HepG2 (cell line): ENCODE measurements at regions not wholly inside any gene's neighbourhood (a gene's known extent, or its start where the extent isn't known, plus 50 kb on each side); places are given as distances from the start of the nearest gene placed in this dataset.
A peak's percentile ranks its signal among the peaks of the same experiment; 100 is the strongest.

Experiments
- ATAC-seq: fragments of 200-7000 bp; cut with Tn5 transposase; 3 replicates; pipeline ENCODE4 v1.9.1; 2020; ENCODE audit warnings: mild to moderate bottlenecking, moderate library complexity
- BruUV-seq: library from RNA; stranded (reverse); fragments of 400-500 nt; replicated peaks from 2 replicates; lab custom pipeline; 2021; lab: Mats Ljungman, UMichigan
- CTCF ChIA-PET: fragments of 300-600 bp; formaldehyde crosslinking; extraction: SDS; loops from one replicate; lab custom pipeline; 2021; ENCODE audit warnings: low total read pairs, inconsistent platforms, low intra/inter-chr PET ratio; lab: Yijun Ruan, JAX
- POLR2A ChIA-PET: fragments of 350-600 bp; sonication (Branson Sonifier 250); formaldehyde crosslinking; loops from one replicate; lab custom pipeline; 2020; ENCODE audit warnings: antibody characterized with exemption, inconsistent platforms; lab: Yijun Ruan, JAX
- DNase-seq: peaks from one replicate; pipeline ENCODE4 v3.0.0-alpha.2; 2015; ENCODE audit warnings: low spot score
- FAIRE-seq: peaks from 3 replicates; lab custom pipeline; 2011; peaks lifted over from hg19 to GRCh38; lab: Jason Lieb, UNC
- H2AFZ ChIP-seq: one replicate; pipeline ENCODE4 v1.6.1; 2011; ENCODE audit warnings: low read length, inconsistent platforms
- H3K27ac ChIP-seq: fragments of 300-600 bp; 3 replicates; pipeline ENCODE4 v1.8.0; 2011; ENCODE audit warnings: mixed run types, mild to moderate bottlenecking, mixed read lengths, low read length, inconsistent platforms; ENCODE audit not compliant: insufficient read depth; ENCODE audit errors: extremely low read length
- H3K27me3 ChIP-seq, 2 experiments: fragments of 200-600 bp in 1 of 2; 2 replicates in 1 of 2; 3 replicates in 1 of 2; pipeline versions ENCODE4 v1.6.0 to v1.8.0; 2011; ENCODE audit warnings: low read length in 2 of 2, mild to moderate bottlenecking in 2 of 2, moderate library complexity in 2 of 2, inconsistent platforms in 1 of 2; ENCODE audit not compliant: insufficient read depth in 2 of 2, control insufficient read depth in 1 of 2
- H3K36me3 ChIP-seq, 2 experiments: fragments of 200-600 bp in 1 of 2; replicated peaks in 1 of 2; 2 replicates in 1 of 2; 3 replicates in 1 of 2; pipeline versions ENCODE4 v1.5.1 to v1.8.0; 2011; ENCODE audit warnings: low read length in 2 of 2, inconsistent platforms in 1 of 2; ENCODE audit not compliant: insufficient read depth in 2 of 2, control insufficient read depth in 1 of 2
- H3K4me1 ChIP-seq: 2 replicates; pipeline ENCODE4 v1.5.1; 2012; ENCODE audit warnings: low read length, inconsistent platforms; ENCODE audit not compliant: insufficient read depth
- H3K4me2 ChIP-seq: 2 replicates; pipeline ENCODE4 v1.6.0; 2011; ENCODE audit warnings: low read depth, low read length, inconsistent platforms
- H3K4me3 ChIP-seq, 3 experiments: fragments of 200-600 bp in 1 of 3; sonication (generic), shearing (Covaris generic) in 1 of 3; replicated peaks in 1 of 3; 2 replicates each; pipeline ENCODE4 v1.5.1; 2011 to 2016; ENCODE audit warnings: low read length in 3 of 3, inconsistent platforms in 2 of 3, low read depth in 2 of 3, mild to moderate bottlenecking in 2 of 3, control low read depth in 1 of 3, mixed read lengths in 1 of 3; ENCODE audit not compliant: insufficient read depth in 1 of 3
- H3K79me2 ChIP-seq: one replicate; pipeline ENCODE4 v1.6.1; 2011; ENCODE audit warnings: low read length, inconsistent platforms; ENCODE audit not compliant: insufficient read depth
- H3K9ac ChIP-seq: 2 replicates; pipeline ENCODE4 v1.6.0; 2011; ENCODE audit warnings: mild to moderate bottlenecking, low read depth, low read length, inconsistent platforms; ENCODE audit not compliant: insufficient read depth
- H3K9me3 ChIP-seq: 2 replicates; pipeline ENCODE4 v1.5.1; 2012; ENCODE audit warnings: mild to moderate bottlenecking, low read length
- H4K20me1 ChIP-seq: 2 replicates; pipeline ENCODE4 v1.6.0; 2011; ENCODE audit warnings: inconsistent platforms, mild to moderate bottlenecking, low read length, moderate library complexity; ENCODE audit not compliant: insufficient read depth
- GATAD1 ChIP-seq: IDR thresholded peaks from 2 replicates; pipeline ENCODE4 v1.6.1; 2016; ENCODE audit warnings: missing genetic modification reagents, missing compliant biosample characterization
- MZF1 ChIP-seq: sonication (generic); formaldehyde crosslinking; IDR thresholded peaks from 2 replicates; pipeline ENCODE4 v1.8.1; 2023; ENCODE audit warnings: mild to moderate bottlenecking, missing genetic modification reagents, borderline replicate concordance
- PHF5A ChIP-seq: IDR thresholded peaks from one replicate; pipeline ENCODE4 v1.6.1; 2018; ENCODE audit warnings: low read depth, missing genetic modification reagents; ENCODE audit not compliant: unreplicated experiment
- SNAI1 ChIP-seq: sonication (generic); formaldehyde crosslinking; IDR thresholded peaks from 2 replicates; pipeline ENCODE4 v1.5.0; 2020; ENCODE audit warnings: mild to moderate bottlenecking, missing genetic modification reagents, borderline replicate concordance
- ZNF350 ChIP-seq: sonication (generic); formaldehyde crosslinking; IDR thresholded peaks from 2 replicates; pipeline ENCODE4 v1.4.0; 2020; ENCODE audit warnings: mild to moderate bottlenecking, low read depth, missing genetic modification reagents, borderline replicate concordance
- in situ Hi-C: cut with HindIII; loops from 2 replicates; pipeline ENCODE4 v1.10.0; 2017; ENCODE audit warnings: low pct_unique_long_range_greater_than_20kb; ENCODE audit not compliant: extremely low pct_ligation_motif_present
- intact Hi-C: fragments of 100-400 bp; cut with micrococcal nuclease; formaldehyde crosslinking; loops from one replicate; pipeline ENCODE4 v1.10.0; 2022; ENCODE audit not compliant: unreplicated experiment
- TF ChIP-seq, protein P1 (sequence below): sonication (generic); formaldehyde crosslinking; IDR thresholded peaks from 2 replicates; pipeline ENCODE4 v1.4.0; 2020; ENCODE audit warnings: mild to moderate bottlenecking, low read depth, missing genetic modification reagents
- TF ChIP-seq, protein P2 (sequence below): sonication (generic); formaldehyde crosslinking; IDR thresholded peaks from 2 replicates; pipeline ENCODE4 v1.5.1; 2020; ENCODE audit warnings: mild to moderate bottlenecking, missing genetic modification reagents, moderate library complexity
- TF ChIP-seq, protein P3 (sequence below): sonication (generic); formaldehyde crosslinking; IDR thresholded peaks from 2 replicates; pipeline ENCODE4 v1.5.0; 2020; ENCODE audit warnings: missing genetic modification reagents
- TF ChIP-seq, protein P4 (sequence below): sonication (generic); formaldehyde crosslinking; IDR thresholded peaks from 2 replicates; pipeline ENCODE4 v1.5.1; 2020; ENCODE audit warnings: missing genetic modification reagents, mild to moderate bottlenecking, borderline replicate concordance
- TF ChIP-seq, protein P5 (sequence below): sonication (generic); formaldehyde crosslinking; IDR thresholded peaks from 2 replicates; pipeline ENCODE4 v1.5.1; 2020; ENCODE audit warnings: missing genetic modification reagents, mild to moderate bottlenecking, borderline replicate concordance

DNA sequence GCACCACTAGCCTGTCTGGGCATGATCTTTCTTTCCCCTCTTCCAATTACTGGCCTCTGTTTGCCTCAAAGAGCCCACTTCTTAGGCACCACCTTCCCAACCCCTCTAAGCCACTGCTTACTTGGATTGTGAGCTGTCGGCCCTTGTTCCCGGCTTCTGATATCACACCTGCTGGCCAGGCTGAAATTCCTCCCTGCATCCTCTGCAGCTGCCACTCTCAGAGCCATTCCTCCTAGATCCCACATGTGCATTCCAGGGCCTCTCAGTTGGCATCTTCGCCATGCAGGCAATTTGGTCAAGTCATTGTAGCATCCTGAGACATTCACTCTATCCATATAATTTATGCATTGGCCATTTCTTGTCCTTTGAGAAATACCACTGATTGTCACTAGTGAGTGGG lies 135.9 kb downstream of the OLIG3 start (continued):
- no peak for TF ChIP-seq PHF5A (CRISPR knock-in tag)

DNA sequence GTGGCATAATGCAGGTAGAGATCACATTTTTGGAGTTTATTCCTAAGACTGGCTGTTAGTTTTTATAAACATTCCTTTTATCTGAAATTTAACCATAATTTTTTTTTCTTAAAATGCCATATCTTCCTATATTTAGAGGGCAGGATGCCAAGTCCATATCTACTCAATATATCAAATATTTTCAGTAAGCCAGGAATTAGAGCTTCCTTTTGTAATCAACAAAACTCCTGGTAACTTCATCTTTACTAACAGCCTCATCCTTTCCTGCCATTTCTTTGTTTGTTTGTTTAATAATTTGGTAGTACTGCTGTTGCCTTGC lies 136.3 kb downstream of the OLIG3 start:
- peaks cover 82% of the 10 kb centered on the region for H3K4me1 ChIP-seq
- H2AFZ ChIP-seq: no peak overlapping the region
- ATAC-seq (no peak), FAIRE-seq (no peak), DNase-seq (no peak)
- intact Hi-C loops: loop anchor here (1.0 to 10.0 kb wide), 5 partner anchors 44 to 727 kb away; no protein-coding TSS in a partner anchor
- no peaks in the 10 kb centered on the region for H4K20me1 ChIP-seq
- peak overlapping the region in 1 of 3 experiments; percentile 54; a peak in 2 of 6 replicates for H3K4me3 ChIP-seq
- H3K9ac ChIP-seq: peak overlapping the region; percentile 78
- no peaks in the 10 kb centered on the region for H3K79me2 ChIP-seq
- BruUV-seq: no TSS peak
- POLR2A ChIA-PET: interaction anchor here (0.8 to 1.9 kb wide), 13 partner anchors 9 to 1185 kb away, joined by 3 to 13 read pairs (median 3); no protein-coding TSS in a partner anchor
- peak overlapping the region; percentile 79 for H3K4me2 ChIP-seq
- H3K9me3 ChIP-seq: no peaks in the 10 kb centered on the region
- no peaks in the 10 kb centered on the region for H3K27me3 ChIP-seq
- H3K27ac ChIP-seq: peak overlapping the region; percentile 99
- CTCF ChIA-PET: no interaction called here
- no peaks in the 10 kb centered on the region for H3K36me3 ChIP-seq
- in situ Hi-C loops: loop anchor here (10.0 kb wide), 1 partner anchor 507 kb away; the partner anchor contains the start of gene TNFAIP3
- TF ChIP-seq, protein P1, sequence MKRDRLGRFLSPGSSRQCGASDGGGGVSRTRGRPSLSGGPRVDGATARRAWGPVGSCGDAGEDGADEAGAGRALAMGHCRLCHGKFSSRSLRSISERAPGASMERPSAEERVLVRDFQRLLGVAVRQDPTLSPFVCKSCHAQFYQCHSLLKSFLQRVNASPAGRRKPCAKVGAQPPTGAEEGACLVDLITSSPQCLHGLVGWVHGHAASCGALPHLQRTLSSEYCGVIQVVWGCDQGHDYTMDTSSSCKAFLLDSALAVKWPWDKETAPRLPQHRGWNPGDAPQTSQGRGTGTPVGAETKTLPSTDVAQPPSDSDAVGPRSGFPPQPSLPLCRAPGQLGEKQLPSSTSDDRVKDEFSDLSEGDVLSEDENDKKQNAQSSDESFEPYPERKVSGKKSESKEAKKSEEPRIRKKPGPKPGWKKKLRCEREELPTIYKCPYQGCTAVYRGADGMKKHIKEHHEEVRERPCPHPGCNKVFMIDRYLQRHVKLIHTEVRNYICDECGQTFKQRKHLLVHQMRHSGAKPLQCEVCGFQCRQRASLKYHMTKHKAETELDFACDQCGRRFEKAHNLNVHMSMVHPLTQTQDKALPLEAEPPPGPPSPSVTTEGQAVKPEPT (CRISPR knock-in tag): no peak
- TF ChIP-seq GATAD1: no peak
- TF ChIP-seq MZF1: no peak
- 0 out of 2 replicates have a peak, but pooled peaks have one; percentile 11 for TF ChIP-seq ZNF350 (CRISPR knock-in tag)
- TF ChIP-seq, protein P2, sequence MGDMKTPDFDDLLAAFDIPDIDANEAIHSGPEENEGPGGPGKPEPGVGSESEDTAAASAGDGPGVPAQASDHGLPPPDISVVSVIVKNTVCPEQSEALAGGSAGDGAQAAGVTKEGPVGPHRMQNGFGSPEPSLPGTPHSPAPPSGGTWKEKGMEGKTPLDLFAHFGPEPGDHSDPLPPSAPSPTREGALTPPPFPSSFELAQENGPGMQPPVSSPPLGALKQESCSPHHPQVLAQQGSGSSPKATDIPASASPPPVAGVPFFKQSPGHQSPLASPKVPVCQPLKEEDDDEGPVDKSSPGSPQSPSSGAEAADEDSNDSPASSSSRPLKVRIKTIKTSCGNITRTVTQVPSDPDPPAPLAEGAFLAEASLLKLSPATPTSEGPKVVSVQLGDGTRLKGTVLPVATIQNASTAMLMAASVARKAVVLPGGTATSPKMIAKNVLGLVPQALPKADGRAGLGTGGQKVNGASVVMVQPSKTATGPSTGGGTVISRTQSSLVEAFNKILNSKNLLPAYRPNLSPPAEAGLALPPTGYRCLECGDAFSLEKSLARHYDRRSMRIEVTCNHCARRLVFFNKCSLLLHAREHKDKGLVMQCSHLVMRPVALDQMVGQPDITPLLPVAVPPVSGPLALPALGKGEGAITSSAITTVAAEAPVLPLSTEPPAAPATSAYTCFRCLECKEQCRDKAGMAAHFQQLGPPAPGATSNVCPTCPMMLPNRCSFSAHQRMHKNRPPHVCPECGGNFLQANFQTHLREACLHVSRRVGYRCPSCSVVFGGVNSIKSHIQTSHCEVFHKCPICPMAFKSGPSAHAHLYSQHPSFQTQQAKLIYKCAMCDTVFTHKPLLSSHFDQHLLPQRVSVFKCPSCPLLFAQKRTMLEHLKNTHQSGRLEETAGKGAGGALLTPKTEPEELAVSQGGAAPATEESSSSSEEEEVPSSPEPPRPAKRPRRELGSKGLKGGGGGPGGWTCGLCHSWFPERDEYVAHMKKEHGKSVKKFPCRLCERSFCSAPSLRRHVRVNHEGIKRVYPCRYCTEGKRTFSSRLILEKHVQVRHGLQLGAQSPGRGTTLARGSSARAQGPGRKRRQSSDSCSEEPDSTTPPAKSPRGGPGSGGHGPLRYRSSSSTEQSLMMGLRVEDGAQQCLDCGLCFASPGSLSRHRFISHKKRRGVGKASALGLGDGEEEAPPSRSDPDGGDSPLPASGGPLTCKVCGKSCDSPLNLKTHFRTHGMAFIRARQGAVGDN (CRISPR knock-in tag): peak; percentile 7
- TF ChIP-seq, protein P3, sequence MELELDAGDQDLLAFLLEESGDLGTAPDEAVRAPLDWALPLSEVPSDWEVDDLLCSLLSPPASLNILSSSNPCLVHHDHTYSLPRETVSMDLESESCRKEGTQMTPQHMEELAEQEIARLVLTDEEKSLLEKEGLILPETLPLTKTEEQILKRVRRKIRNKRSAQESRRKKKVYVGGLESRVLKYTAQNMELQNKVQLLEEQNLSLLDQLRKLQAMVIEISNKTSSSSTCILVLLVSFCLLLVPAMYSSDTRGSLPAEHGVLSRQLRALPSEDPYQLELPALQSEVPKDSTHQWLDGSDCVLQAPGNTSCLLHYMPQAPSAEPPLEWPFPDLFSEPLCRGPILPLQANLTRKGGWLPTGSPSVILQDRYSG (CRISPR knock-in tag): 0 out of 2 replicates have a peak, but pooled peaks have one; percentile 2
- TF ChIP-seq, protein P4, sequence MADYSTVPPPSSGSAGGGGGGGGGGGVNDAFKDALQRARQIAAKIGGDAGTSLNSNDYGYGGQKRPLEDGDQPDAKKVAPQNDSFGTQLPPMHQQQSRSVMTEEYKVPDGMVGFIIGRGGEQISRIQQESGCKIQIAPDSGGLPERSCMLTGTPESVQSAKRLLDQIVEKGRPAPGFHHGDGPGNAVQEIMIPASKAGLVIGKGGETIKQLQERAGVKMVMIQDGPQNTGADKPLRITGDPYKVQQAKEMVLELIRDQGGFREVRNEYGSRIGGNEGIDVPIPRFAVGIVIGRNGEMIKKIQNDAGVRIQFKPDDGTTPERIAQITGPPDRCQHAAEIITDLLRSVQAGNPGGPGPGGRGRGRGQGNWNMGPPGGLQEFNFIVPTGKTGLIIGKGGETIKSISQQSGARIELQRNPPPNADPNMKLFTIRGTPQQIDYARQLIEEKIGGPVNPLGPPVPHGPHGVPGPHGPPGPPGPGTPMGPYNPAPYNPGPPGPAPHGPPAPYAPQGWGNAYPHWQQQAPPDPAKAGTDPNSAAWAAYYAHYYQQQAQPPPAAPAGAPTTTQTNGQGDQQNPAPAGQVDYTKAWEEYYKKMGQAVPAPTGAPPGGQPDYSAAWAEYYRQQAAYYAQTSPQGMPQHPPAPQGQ (CRISPR knock-in tag): no peak
- TF ChIP-seq SNAI1 (CRISPR knock-in tag): no peak
- TF ChIP-seq, protein P5, sequence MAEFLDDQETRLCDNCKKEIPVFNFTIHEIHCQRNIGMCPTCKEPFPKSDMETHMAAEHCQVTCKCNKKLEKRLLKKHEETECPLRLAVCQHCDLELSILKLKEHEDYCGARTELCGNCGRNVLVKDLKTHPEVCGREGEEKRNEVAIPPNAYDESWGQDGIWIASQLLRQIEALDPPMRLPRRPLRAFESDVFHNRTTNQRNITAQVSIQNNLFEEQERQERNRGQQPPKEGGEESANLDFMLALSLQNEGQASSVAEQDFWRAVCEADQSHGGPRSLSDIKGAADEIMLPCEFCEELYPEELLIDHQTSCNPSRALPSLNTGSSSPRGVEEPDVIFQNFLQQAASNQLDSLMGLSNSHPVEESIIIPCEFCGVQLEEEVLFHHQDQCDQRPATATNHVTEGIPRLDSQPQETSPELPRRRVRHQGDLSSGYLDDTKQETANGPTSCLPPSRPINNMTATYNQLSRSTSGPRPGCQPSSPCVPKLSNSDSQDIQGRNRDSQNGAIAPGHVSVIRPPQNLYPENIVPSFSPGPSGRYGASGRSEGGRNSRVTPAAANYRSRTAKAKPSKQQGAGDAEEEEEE (CRISPR knock-in tag): no peak
